Mesendoderm (in vitro differentiated cells): ENCODE measurements at regions not wholly inside any gene's neighbourhood (a gene's known extent, or its start where the extent isn't known, plus 50 kb on each side); places are given as distances from the start of the nearest gene placed in this dataset.

Experiments used
- DNase-seq: peaks from one replicate; pipeline ENCODE4 v3.0.0; 2013
- H2AK5ac ChIP-seq: 2 replicates; pipeline ENCODE4 v1.6.1; 2013; ENCODE audit warnings: low read length, inconsistent platforms
- H2BK120ac ChIP-seq: 2 replicates; pipeline ENCODE4 v1.6.1; 2013; ENCODE audit warnings: low read depth, mild to moderate bottlenecking, low read length, moderate library complexity, mixed read lengths
- H2BK15ac ChIP-seq: replicated peaks from 2 replicates; pipeline ENCODE4 v1.6.1; 2013; ENCODE audit warnings: low read depth, mild to moderate bottlenecking, moderate library complexity
- H2BK5ac ChIP-seq: 2 replicates; pipeline ENCODE4 v1.6.1; 2013; ENCODE audit warnings: low read length, inconsistent platforms
- H3K18ac ChIP-seq: 2 replicates; pipeline ENCODE4 v1.6.1; 2013; ENCODE audit warnings: mild to moderate bottlenecking, low read length, mixed read lengths
- H3K23ac ChIP-seq: one replicate; pipeline ENCODE4 v1.6.1; 2013; ENCODE audit warnings: low read length
- H3K27ac ChIP-seq: 2 replicates; pipeline ENCODE4 v1.5.1; 2013; ENCODE audit warnings: low read depth, mild to moderate bottlenecking, inconsistent platforms, low read length, moderate library complexity
- H3K27me3 ChIP-seq: 2 replicates; pipeline ENCODE4 v1.6.1; 2013; ENCODE audit warnings: low read length, control low read depth, mild to moderate bottlenecking, inconsistent platforms; ENCODE audit not compliant: insufficient read depth, poor library complexity
- H3K36me3 ChIP-seq: 2 replicates; pipeline ENCODE4 v1.6.1; 2013; ENCODE audit warnings: low read length, inconsistent platforms; ENCODE audit not compliant: control insufficient read depth, insufficient read depth
- H3K4ac ChIP-seq: one replicate; pipeline ENCODE4 v1.6.1; 2013; ENCODE audit warnings: low read depth, mild to moderate bottlenecking, low read length, moderate library complexity
- H3K4me1 ChIP-seq: 2 replicates; pipeline ENCODE4 v1.6.1; 2013; ENCODE audit warnings: low read depth, low read length, inconsistent platforms; ENCODE audit not compliant: control insufficient read depth
- H3K4me2 ChIP-seq: 2 replicates; pipeline ENCODE4 v1.6.1; 2013; ENCODE audit warnings: low read length
- H3K4me3 ChIP-seq: 2 replicates; pipeline ENCODE4 v1.5.1; 2013; ENCODE audit warnings: mild to moderate bottlenecking, low read length
- H3K56ac ChIP-seq: one replicate; pipeline ENCODE4 v1.6.1; 2013; ENCODE audit warnings: low read length
- H3K79me1 ChIP-seq: 2 replicates; pipeline ENCODE4 v1.6.1; 2013; ENCODE audit warnings: low read length, inconsistent platforms
- H3K79me2 ChIP-seq: 2 replicates; pipeline ENCODE4 v1.6.1; 2013; ENCODE audit warnings: mild to moderate bottlenecking, low read length; ENCODE audit not compliant: control insufficient read depth, insufficient read depth
- H3K9ac ChIP-seq: 2 replicates; pipeline ENCODE4 v1.6.1; 2013; ENCODE audit warnings: low read length, inconsistent platforms
- H4K5ac ChIP-seq: one replicate; pipeline ENCODE4 v1.6.1; 2013; ENCODE audit warnings: low read length
- H4K8ac ChIP-seq: one replicate; pipeline ENCODE4 v1.6.1; 2013; ENCODE audit warnings: low read depth, mild to moderate bottlenecking, control low read depth, low read length, moderate library complexity
- WGBS: extraction: QIAGEN DNeasy Blood & Tissue Kit; methylation state at CpG from one replicate; pipeline ENCODE4 v1.1.7; 2013; ENCODE audit warnings: low lambda C conversion rate, missing lambda C conversion rate; ENCODE audit not compliant: insufficient coverage; ENCODE audit errors: extremely low coverage; 5-methylcytosine and 5-hydroxymethylcytosine counted together

DNA sequence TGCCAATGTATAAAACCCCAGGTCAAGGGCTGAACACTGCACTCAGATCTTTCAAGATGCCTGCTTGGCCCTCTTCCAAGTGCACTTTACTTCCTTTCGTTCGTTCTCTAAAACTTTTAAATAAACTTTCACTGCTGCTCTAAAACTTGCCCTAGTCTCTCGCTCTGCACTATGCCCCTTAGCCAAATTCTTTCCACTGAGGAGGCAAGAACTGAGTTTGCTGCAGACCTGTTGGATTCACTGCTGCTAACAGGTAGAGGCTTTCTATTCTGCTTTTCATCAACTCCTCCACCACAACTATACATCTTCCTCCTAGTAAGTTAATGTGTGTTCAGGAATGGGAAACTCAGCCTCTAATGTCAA is 467.9 kb downstream of the MBD2 start:
- DNase-seq = no peak
- no peaks in the 10 kb centered on the region for H3K36me3 ChIP-seq
- H2BK5ac ChIP-seq = no peak overlapping the region
- no peak overlapping the region for H2BK15ac ChIP-seq
- no peak overlapping the region for H4K5ac ChIP-seq
- no peaks in the 10 kb centered on the region for H3K4me1 ChIP-seq
- H3K79me1 ChIP-seq = no peaks in the 10 kb centered on the region
- no peak overlapping the region for H3K27ac ChIP-seq
- H3K79me2 ChIP-seq = no peaks in the 10 kb centered on the region
- H3K23ac ChIP-seq = no peak overlapping the region
- H4K8ac ChIP-seq = no peak overlapping the region
- H3K4ac ChIP-seq = no peak overlapping the region
- no peak overlapping the region for H2BK120ac ChIP-seq
- H3K4me2 ChIP-seq = no peak overlapping the region
- no CpG with 5 or more reads among the region's 3 CpGs for WGBS
- H3K9ac ChIP-seq = no peak overlapping the region
- no peaks in the 10 kb centered on the region for H3K27me3 ChIP-seq
- no peak overlapping the region for H3K56ac ChIP-seq
- H3K18ac ChIP-seq = no peak overlapping the region
- no peak overlapping the region for H2AK5ac ChIP-seq
- H3K4me3 ChIP-seq = no peak overlapping the region

DNA sequence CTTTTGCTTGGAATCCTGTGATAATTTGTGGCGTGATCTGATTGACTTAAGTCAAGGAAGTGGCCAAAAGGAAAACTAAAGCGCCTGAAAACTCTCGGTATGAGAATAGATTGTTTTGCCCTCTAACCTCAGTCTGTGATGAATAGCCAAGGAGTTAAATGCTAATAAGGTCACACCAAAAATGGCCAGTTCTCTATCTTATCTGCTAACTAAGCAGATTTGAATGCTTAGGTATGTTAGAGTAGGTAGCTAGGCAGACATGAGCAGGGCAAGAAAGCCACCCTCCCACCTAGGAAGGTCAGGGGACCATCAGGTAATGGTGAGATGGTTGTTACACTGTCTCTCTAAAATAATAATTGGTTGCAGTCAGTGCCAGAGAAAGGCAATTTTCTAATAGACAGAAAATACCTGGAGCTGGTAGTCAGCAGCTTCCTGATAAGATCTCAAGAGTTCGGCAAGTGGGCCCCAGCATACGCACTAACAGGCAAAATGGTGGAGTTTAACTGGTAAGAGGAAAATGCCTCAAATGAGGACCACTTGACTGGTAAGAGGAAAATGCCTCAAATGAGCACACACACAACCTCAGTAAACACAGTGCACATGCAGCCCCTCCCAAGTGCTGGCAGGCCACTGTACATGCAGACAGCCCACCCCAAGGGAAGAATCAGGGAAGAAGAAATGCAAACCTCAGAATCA is 468.4 kb downstream of the MBD2 start:
- Histone ChIP-seq H4K5ac (no peak overlapping the region), H3K79me1 (no peaks in the 10 kb centered on the region), H4K8ac (no peak overlapping the region), H3K4me3 (no peak overlapping the region), H3K79me2 (no peaks in the 10 kb centered on the region), H2BK120ac (no peak overlapping the region), H3K4me1 (no peaks in the 10 kb centered on the region), H3K27me3 (no peaks in the 10 kb centered on the region), H3K36me3 (no peaks in the 10 kb centered on the region), H3K4me2 (no peak overlapping the region), H3K18ac (no peak overlapping the region), H3K27ac (no peak overlapping the region), H3K56ac (no peak overlapping the region), H2BK15ac (no peak overlapping the region), H3K4ac (no peak overlapping the region), H3K23ac (no peak overlapping the region), H2BK5ac (no peak overlapping the region), H3K9ac (no peak overlapping the region), H2AK5ac (no peak overlapping the region)
- DNase-seq = peak; percentile 4
- WGBS = no CpG with 5 or more reads among the region's 5 CpGs

DNA sequence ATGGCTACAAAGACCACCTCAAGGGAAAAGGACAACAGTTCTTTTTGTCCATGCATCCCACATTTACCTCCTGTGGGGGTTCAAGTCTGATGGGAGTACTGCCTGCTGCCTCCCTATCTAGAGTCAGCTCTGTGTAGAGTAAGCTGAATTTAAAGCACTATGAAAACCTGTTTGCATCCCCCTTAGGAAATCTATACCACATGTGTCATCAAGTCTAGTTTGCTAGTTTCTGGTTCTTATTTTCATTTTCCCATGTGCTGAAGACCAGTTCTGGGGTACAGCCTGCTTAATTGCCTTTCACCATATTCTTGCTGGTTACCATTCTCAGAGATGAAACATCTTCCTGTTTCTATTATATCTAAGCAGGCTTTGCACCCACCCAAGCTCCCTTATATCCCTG is 470.3 kb downstream of the MBD2 start:
- no peak overlapping the region for H2AK5ac ChIP-seq
- H4K8ac ChIP-seq = no peak overlapping the region
- no peaks in the 10 kb centered on the region for H3K27me3 ChIP-seq
- H3K9ac ChIP-seq = no peak overlapping the region
- no peaks in the 10 kb centered on the region for H3K79me2 ChIP-seq
- H3K4me1 ChIP-seq = no peaks in the 10 kb centered on the region
- no peak overlapping the region for H3K4me3 ChIP-seq
- no peak overlapping the region for H2BK120ac ChIP-seq
- H3K23ac ChIP-seq = no peak overlapping the region
- H3K27ac ChIP-seq = no peak overlapping the region
- H2BK5ac ChIP-seq = no peak overlapping the region
- H3K4ac ChIP-seq = no peak overlapping the region
- no peaks in the 10 kb centered on the region for H3K79me1 ChIP-seq
- H3K56ac ChIP-seq = no peak overlapping the region
- no peak overlapping the region for H3K18ac ChIP-seq
- no peak overlapping the region for H3K4me2 ChIP-seq
- no peak for DNase-seq
- no peaks in the 10 kb centered on the region for H3K36me3 ChIP-seq
- H4K5ac ChIP-seq = no peak overlapping the region
- H2BK15ac ChIP-seq = no peak overlapping the region

DNA sequence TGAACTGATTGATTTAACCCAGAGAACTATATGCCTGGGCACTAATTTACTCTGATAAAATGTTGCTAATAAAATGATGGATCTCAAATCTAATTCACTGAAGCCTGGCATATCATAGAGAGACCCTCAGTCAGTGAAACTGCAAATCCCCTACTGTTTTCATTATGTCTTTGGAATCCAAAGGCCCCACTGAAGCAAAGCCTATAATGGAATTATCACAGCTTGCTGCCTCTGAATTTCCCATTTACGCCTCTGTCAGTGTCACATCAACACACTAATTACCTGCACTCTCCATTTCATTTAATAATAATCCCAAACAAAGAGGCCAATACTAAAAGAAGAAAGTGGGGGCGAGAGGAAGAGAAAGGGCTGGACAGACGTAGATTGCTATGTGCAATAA is 470.9 kb downstream of the MBD2 start:
- no peak overlapping the region for H3K4me3 ChIP-seq
- no peaks in the 10 kb centered on the region for H3K27me3 ChIP-seq
- no peak overlapping the region for H2BK120ac ChIP-seq
- no CpG with 5 or more reads among the region's 3 CpGs for WGBS
- H3K4me1 ChIP-seq = no peaks in the 10 kb centered on the region
- DNase-seq = peak; percentile 53
- H3K36me3 ChIP-seq = no peaks in the 10 kb centered on the region
- no peak overlapping the region for H3K4ac ChIP-seq
- no peak overlapping the region for H4K8ac ChIP-seq
- no peak overlapping the region for H3K27ac ChIP-seq
- no peak overlapping the region for H2BK15ac ChIP-seq
- H3K79me2 ChIP-seq = no peaks in the 10 kb centered on the region
- no peak overlapping the region for H2AK5ac ChIP-seq
- no peak overlapping the region for H2BK5ac ChIP-seq
- no peak overlapping the region for H3K56ac ChIP-seq
- no peak overlapping the region for H3K18ac ChIP-seq
- H3K9ac ChIP-seq = no peak overlapping the region
- no peak overlapping the region for H3K4me2 ChIP-seq
- H3K23ac ChIP-seq = no peak overlapping the region
- no peaks in the 10 kb centered on the region for H3K79me1 ChIP-seq
- H4K5ac ChIP-seq = no peak overlapping the region

DNA sequence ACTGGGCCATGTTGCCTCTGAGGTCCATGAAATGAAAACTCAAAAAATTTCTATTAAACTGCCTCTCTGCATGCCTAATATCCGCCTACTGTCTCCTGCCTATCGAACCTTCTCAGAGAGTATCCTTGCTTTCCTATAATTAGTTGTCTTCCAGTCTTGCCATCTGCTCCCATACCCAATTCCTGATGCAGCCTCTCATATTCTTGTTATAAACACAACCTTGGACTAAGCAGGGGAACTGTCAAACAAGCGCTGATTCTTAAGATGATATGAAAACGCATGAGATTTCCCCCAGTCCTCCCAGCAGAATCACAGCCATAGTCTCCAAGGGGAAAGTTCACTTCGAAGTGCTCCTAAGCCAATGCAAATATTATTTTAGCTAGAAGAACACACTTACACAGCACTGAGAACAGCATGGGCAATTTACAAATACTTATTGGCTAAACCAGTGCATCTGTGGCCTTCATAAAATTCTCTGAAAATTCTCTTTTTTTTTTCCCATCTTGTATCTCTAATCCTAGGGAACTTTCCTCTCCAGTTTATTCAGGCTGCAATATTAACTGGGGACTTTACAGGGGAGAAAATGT is 471.6 kb downstream of the MBD2 start:
- Histone ChIP-seq H3K4ac (no peak overlapping the region), H3K56ac (no peak overlapping the region), H3K27me3 (no peaks in the 10 kb centered on the region), H3K4me1 (no peaks in the 10 kb centered on the region), H2BK15ac (no peak overlapping the region), H2AK5ac (no peak overlapping the region), H3K18ac (no peak overlapping the region), H3K4me3 (no peak overlapping the region), H4K5ac (no peak overlapping the region), H3K79me2 (no peaks in the 10 kb centered on the region), H3K9ac (no peak overlapping the region), H3K23ac (no peak overlapping the region), H3K4me2 (no peak overlapping the region), H2BK120ac (no peak overlapping the region), H2BK5ac (no peak overlapping the region), H3K36me3 (no peaks in the 10 kb centered on the region), H3K79me1 (no peaks in the 10 kb centered on the region), H4K8ac (no peak overlapping the region), H3K27ac (no peak overlapping the region)
- no CpG with 5 or more reads among the region's 5 CpGs for WGBS
- no peak for DNase-seq

DNA sequence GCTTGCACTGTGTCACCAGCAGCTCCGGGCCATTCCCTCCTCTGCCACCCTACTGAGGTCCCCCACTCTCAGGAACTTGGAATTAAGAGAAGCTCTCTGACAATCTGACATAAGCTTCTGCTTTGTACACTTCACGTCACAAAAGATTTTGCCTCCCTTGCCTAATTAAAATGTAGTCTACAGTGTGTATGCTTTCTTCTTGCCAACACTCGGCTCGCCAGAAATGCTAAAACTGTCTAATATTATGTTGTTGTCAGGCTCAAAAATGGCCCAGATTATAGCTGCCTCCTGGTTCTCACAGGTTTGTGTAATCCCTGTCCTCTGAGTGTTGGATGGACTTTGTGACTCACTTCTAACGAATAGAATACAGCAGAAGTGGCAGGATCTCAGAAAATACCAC is 474.7 kb downstream of the MBD2 start:
- H3K27ac ChIP-seq = no peak overlapping the region
- no peaks in the 10 kb centered on the region for H3K36me3 ChIP-seq
- no peak overlapping the region for H3K9ac ChIP-seq
- H3K4me3 ChIP-seq = no peak overlapping the region
- no peak overlapping the region for H3K4ac ChIP-seq
- H3K4me1 ChIP-seq = no peaks in the 10 kb centered on the region
- H3K23ac ChIP-seq = no peak overlapping the region
- H3K56ac ChIP-seq = no peak overlapping the region
- H2BK5ac ChIP-seq = no peak overlapping the region
- H3K4me2 ChIP-seq = no peak overlapping the region
- no peak overlapping the region for H2BK15ac ChIP-seq
- H3K79me2 ChIP-seq = no peaks in the 10 kb centered on the region
- no peak overlapping the region for H4K5ac ChIP-seq
- H3K18ac ChIP-seq = no peak overlapping the region
- no peaks in the 10 kb centered on the region for H3K27me3 ChIP-seq
- no peaks in the 10 kb centered on the region for H3K79me1 ChIP-seq
- no peak overlapping the region for H4K8ac ChIP-seq
- WGBS = no CpG with 5 or more reads among the region's 5 CpGs
- no peak overlapping the region for H2AK5ac ChIP-seq
- DNase-seq = no peak
- no peak overlapping the region for H2BK120ac ChIP-seq
